AG09319 (cell line): ENCODE measurements at regions not wholly inside any gene's neighbourhood (a gene's known extent, or its start where the extent isn't known, plus 50 kb on each side); places are given as distances from the start of the nearest gene placed in this dataset.

Experiments used
- DNase-seq: peaks from one replicate; pipeline ENCODE4 v3.0.0-alpha.2; 2010; ENCODE audit warnings: low read depth; ENCODE audit errors: extremely low read depth
- CTCF ChIP-seq: IDR thresholded peaks from 2 replicates; pipeline ENCODE4 v1.5.1; 2011; ENCODE audit warnings: low read depth, mild to moderate bottlenecking, inconsistent platforms, low read length, moderate library complexity

- no peak for DNase-seq
- TF ChIP-seq CTCF: no peak
Observed at GRCh38 chr6:14393910-14394309, 276.3 kb downstream of the CD83 start.

GRCh38 chr6:14396392-14396791, 278.8 kb downstream of the CD83 start:
- no peak for TF ChIP-seq CTCF
- no peak for DNase-seq

GRCh38 chr6:14396826-14397517, 279.4 kb downstream of the CD83 start:
- no peak for DNase-seq
- peak; percentile 37 for TF ChIP-seq CTCF

GRCh38 chr6:14397518-14397901, 279.9 kb downstream of the CD83 start:
- no peak for TF ChIP-seq CTCF
- no peak for DNase-seq

GRCh38 chr6:14398953-14399352, 281.4 kb downstream of the CD83 start:
- TF ChIP-seq CTCF: no peak
- DNase-seq: no peak

- no peak for DNase-seq
- no peak for TF ChIP-seq CTCF
Observed at GRCh38 chr6:14399635-14400034, 282.1 kb downstream of the CD83 start.

- no peak for TF ChIP-seq CTCF
- DNase-seq: no peak
Observed at GRCh38 chr6:14401246-14401645, 283.7 kb downstream of the CD83 start.
